Duodenal mucosa (tissue), 2 donors: ENCODE measurements at regions not wholly inside any gene's neighbourhood (a gene's known extent, or its start where the extent isn't known, plus 50 kb on each side); places are given as distances from the start of the nearest gene placed in this dataset.

ENCODE experiments used
- H3K27ac ChIP-seq: one replicate; pipeline ENCODE4 v1.7.0; 2013; ENCODE audit warnings: low read depth, low read length
- H3K27me3 ChIP-seq, 2 donors: one replicate each; pipeline ENCODE4 v1.7.0; 2013; ENCODE audit warnings: low read length in 2 of 2, control low read depth in 1 of 2; ENCODE audit not compliant: insufficient read depth in 2 of 2, control insufficient read depth in 1 of 2
- H3K36me3 ChIP-seq, 2 donors: one replicate each; pipeline ENCODE4 v1.7.0; 2013; ENCODE audit warnings: low read length in 2 of 2, control low read depth in 1 of 2; ENCODE audit not compliant: insufficient read depth in 2 of 2, control insufficient read depth in 1 of 2
- H3K4me1 ChIP-seq, 2 donors: one replicate each; pipeline ENCODE4 v1.7.0; 2013; ENCODE audit warnings: low read length in 2 of 2, control low read depth in 1 of 2; ENCODE audit not compliant: insufficient read depth in 2 of 2, control insufficient read depth in 1 of 2
- H3K4me3 ChIP-seq, 2 donors: one replicate each; pipeline ENCODE4 v1.7.0; 2013; ENCODE audit warnings: low read length in 2 of 2, low read depth in 1 of 2
- H3K9ac ChIP-seq, 2 donors: one replicate each; pipeline ENCODE4 v1.7.0; 2013; ENCODE audit warnings: low read length in 2 of 2, low read depth in 1 of 2
- H3K9me3 ChIP-seq, 2 donors: one replicate each; pipeline ENCODE4 v1.7.0; 2013; ENCODE audit warnings: low read length in 2 of 2, control low read depth in 1 of 2; ENCODE audit not compliant: control insufficient read depth in 1 of 2

- H3K36me3 ChIP-seq: no peaks in the 10 kb centered on the region
- H3K9me3 ChIP-seq: peaks cover 0 to 4% of the 10 kb centered on the region in 2 donors
- no peak overlapping the region for H3K9ac ChIP-seq
- no peaks in the 10 kb centered on the region for H3K4me1 ChIP-seq
- no peaks in the 10 kb centered on the region for H3K27me3 ChIP-seq
- no peak overlapping the region for H3K4me3 ChIP-seq
- H3K27ac ChIP-seq: no peak overlapping the region
These were observed 1734.3 kb downstream of the PCDH7 start for GRCh38 chr4:32454482-32454881.

GRCh38 chr4:32455231-32455630 is 1735.1 kb downstream of the PCDH7 start:
- no peak overlapping the region for H3K4me3 ChIP-seq
- no peak overlapping the region for H3K9ac ChIP-seq
- H3K4me1 ChIP-seq: no peaks in the 10 kb centered on the region
- H3K36me3 ChIP-seq: no peaks in the 10 kb centered on the region
- H3K27ac ChIP-seq: no peak overlapping the region
- H3K9me3 ChIP-seq: peaks cover 0 to 2% of the 10 kb centered on the region in 2 donors
- no peaks in the 10 kb centered on the region for H3K27me3 ChIP-seq

- H3K4me3 ChIP-seq: no peak overlapping the region
- no peaks in the 10 kb centered on the region for H3K36me3 ChIP-seq
- H3K27me3 ChIP-seq: no peaks in the 10 kb centered on the region
- H3K4me1 ChIP-seq: no peaks in the 10 kb centered on the region
- no peak overlapping the region for H3K27ac ChIP-seq
- no peak overlapping the region for H3K9ac ChIP-seq
- peaks cover 0 to 10% of the 10 kb centered on the region in 2 donors for H3K9me3 ChIP-seq
These were observed 1740.8 kb downstream of the PCDH7 start for GRCh38 chr4:32460972-32461371.

- no peaks in the 10 kb centered on the region for H3K27me3 ChIP-seq
- no peak overlapping the region for H3K9ac ChIP-seq
- no peaks in the 10 kb centered on the region for H3K4me1 ChIP-seq
- H3K27ac ChIP-seq: no peak overlapping the region
- H3K36me3 ChIP-seq: no peaks in the 10 kb centered on the region
- H3K4me3 ChIP-seq: no peak overlapping the region
- peaks cover 0 to 10% of the 10 kb centered on the region in 2 donors for H3K9me3 ChIP-seq
These were observed 1742.8 kb downstream of the PCDH7 start for GRCh38 chr4:32462944-32463343.

GRCh38 chr4:32470087-32470585 is 1750.0 kb downstream of the PCDH7 start:
- H3K4me1 ChIP-seq: no peaks in the 10 kb centered on the region
- H3K4me3 ChIP-seq: no peak overlapping the region
- no peaks in the 10 kb centered on the region for H3K36me3 ChIP-seq
- peaks cover 0 to 6% of the 10 kb centered on the region in 2 donors for H3K9me3 ChIP-seq
- no peaks in the 10 kb centered on the region for H3K27me3 ChIP-seq
- no peak overlapping the region for H3K27ac ChIP-seq
- no peak overlapping the region for H3K9ac ChIP-seq

- no peak overlapping the region for H3K9ac ChIP-seq
- no peak overlapping the region for H3K27ac ChIP-seq
- H3K36me3 ChIP-seq: no peaks in the 10 kb centered on the region
- no peaks in the 10 kb centered on the region for H3K4me1 ChIP-seq
- no peaks in the 10 kb centered on the region for H3K27me3 ChIP-seq
- H3K4me3 ChIP-seq: no peak overlapping the region
- H3K9me3 ChIP-seq: peaks cover 0 to 6% of the 10 kb centered on the region in 2 donors
These were observed 1752.7 kb downstream of the PCDH7 start for GRCh38 chr4:32472918-32473317.

- Histone ChIP-seq H3K27me3 (no peaks in the 10 kb centered on the region), H3K9ac (no peak overlapping the region), H3K27ac (no peak overlapping the region)
These were observed 1755.5 kb downstream of the PCDH7 start for GRCh38 chr4:32475710-32476109.

GRCh38 chr4:32477518-32477917 is 1757.3 kb downstream of the PCDH7 start:
- H3K36me3 ChIP-seq: no peaks in the 10 kb centered on the region
- H3K4me3 ChIP-seq: no peak overlapping the region
- peaks cover 0 to 6% of the 10 kb centered on the region in 2 donors for H3K9me3 ChIP-seq
- H3K4me1 ChIP-seq: no peaks in the 10 kb centered on the region
- no peaks in the 10 kb centered on the region for H3K27me3 ChIP-seq
- no peak overlapping the region for H3K9ac ChIP-seq
- no peak overlapping the region for H3K27ac ChIP-seq

More at GRCh38 chr4:32475710-32476109, 1755.5 kb downstream of the PCDH7 start:
- Histone ChIP-seq H3K4me3 (no peak overlapping the region), H3K4me1 (no peaks in the 10 kb centered on the region), H3K36me3 (no peaks in the 10 kb centered on the region), H3K9me3 (peaks cover 0 to 6% of the 10 kb centered on the region in 2 donors)

- Histone ChIP-seq H3K4me1 (no peaks in the 10 kb centered on the region), H3K27me3 (no peaks in the 10 kb centered on the region), H3K36me3 (no peaks in the 10 kb centered on the region)
These were observed 1765.8 kb downstream of the PCDH7 start for GRCh38 chr4:32485956-32486355.

GRCh38 chr4:32488690-32489089 is 1768.5 kb downstream of the PCDH7 start:
- H3K9me3 ChIP-seq: peaks cover 0 to 3% of the 10 kb centered on the region in 2 donors
- no peak overlapping the region for H3K9ac ChIP-seq
- H3K36me3 ChIP-seq: no peaks in the 10 kb centered on the region
- no peak overlapping the region for H3K27ac ChIP-seq
- H3K27me3 ChIP-seq: no peaks in the 10 kb centered on the region
- H3K4me3 ChIP-seq: no peak overlapping the region
- no peaks in the 10 kb centered on the region for H3K4me1 ChIP-seq

More at GRCh38 chr4:32485956-32486355, 1765.8 kb downstream of the PCDH7 start:
- H3K9ac ChIP-seq: no peak overlapping the region
- H3K4me3 ChIP-seq: no peak overlapping the region
- H3K27ac ChIP-seq: no peak overlapping the region
- peaks cover 0 to 2% of the 10 kb centered on the region in 2 donors for H3K9me3 ChIP-seq

- Histone ChIP-seq H3K27me3 (no peaks in the 10 kb centered on the region), H3K4me3 (no peak overlapping the region), H3K27ac (no peak overlapping the region), H3K9ac (no peak overlapping the region), H3K9me3 (peaks cover 2 to 4% of the 10 kb centered on the region in 2 donors), H3K4me1 (no peaks in the 10 kb centered on the region), H3K36me3 (no peaks in the 10 kb centered on the region)
These were observed 1779.0 kb downstream of the PCDH7 start for GRCh38 chr4:32499171-32499570.
